SK-N-SH treated with all-trans-retinoic acid at 6 μM for 48 hours (cell line): ENCODE measurements at regions not wholly inside any gene's neighbourhood (a gene's known extent, or its start where the extent isn't known, plus 50 kb on each side); places are given as distances from the start of the nearest gene placed in this dataset.

Source experiments
- ATAC-seq: fragments of 200-7000 bp; cut with Tn5 transposase; 3 replicates; pipeline ENCODE4 v1.9.1; 2020; ENCODE audit warnings: mild to moderate bottlenecking, moderate library complexity
- ARNTL ChIP-seq: fragments of 450-650 bp; formaldehyde crosslinking; IDR thresholded peaks from 2 replicates; pipeline ENCODE4 v1.5.0; 2020; ENCODE audit warnings: low read depth, mild to moderate bottlenecking, moderate library complexity, borderline replicate concordance
- BACH2 ChIP-seq: fragments of 250-450 bp; sonication (Bioruptor Pico); IDR thresholded peaks from 2 replicates; pipeline ENCODE4 v1.9.0; 2021; ENCODE audit warnings: mild to moderate bottlenecking, borderline replicate concordance
- CSDC2 ChIP-seq: fragments of 250-450 bp; sonication (Bioruptor Pico); IDR thresholded peaks from 2 replicates; pipeline ENCODE4 v1.5.0; 2020; ENCODE audit warnings: mild to moderate bottlenecking, moderate library complexity
- ESRRG ChIP-seq: fragments of 250-450 bp; sonication (Bioruptor Pico); IDR thresholded peaks from 2 replicates; pipeline ENCODE4 v1.6.1; 2021; ENCODE audit warnings: mild to moderate bottlenecking
- ISL1 ChIP-seq: fragments of 250-450 bp; sonication (Bioruptor Pico); IDR thresholded peaks from 2 replicates; pipeline ENCODE4 v2.1.2; 2022; ENCODE audit warnings: mild to moderate bottlenecking, moderate library complexity
- OSR1 ChIP-seq: fragments of 250-450 bp; sonication (Bioruptor Pico); IDR thresholded peaks from 2 replicates; pipeline ENCODE4 v1.8.0; 2022; ENCODE audit warnings: moderate library complexity, mild to moderate bottlenecking, inconsistent platforms
- PATZ1 ChIP-seq: fragments of 250-450 bp; sonication (Bioruptor Pico); IDR thresholded peaks from 2 replicates; pipeline ENCODE4 v1.8.0; 2020; ENCODE audit warnings: mild to moderate bottlenecking, moderate library complexity, borderline replicate concordance
- POU6F1 ChIP-seq: fragments of 250-450 bp; sonication (Bioruptor Pico); IDR thresholded peaks from 2 replicates; pipeline ENCODE4 v1.8.0; 2021; ENCODE audit warnings: low read depth, mild to moderate bottlenecking, moderate library complexity, borderline replicate concordance
- RARB ChIP-seq: fragments of 250-450 bp; sonication (Bioruptor Pico); IDR thresholded peaks from 2 replicates; pipeline ENCODE4 v1.8.0; 2021; ENCODE audit warnings: mild to moderate bottlenecking, moderate library complexity
- SNAI2 ChIP-seq: fragments of 250-450 bp; sonication (Bioruptor Pico); IDR thresholded peaks from 2 replicates; pipeline ENCODE4 v1.5.0; 2020; ENCODE audit warnings: mild to moderate bottlenecking, moderate library complexity
- TCF4 ChIP-seq: fragments of 250-450 bp; sonication (Bioruptor Pico); IDR thresholded peaks from 2 replicates; pipeline ENCODE4 v1.8.0; 2021; ENCODE audit warnings: mild to moderate bottlenecking, moderate library complexity, borderline replicate concordance
- TOX ChIP-seq: fragments of 250-450 bp; sonication (Bioruptor Pico); IDR thresholded peaks from 2 replicates; pipeline ENCODE4 v1.8.0; 2021; ENCODE audit warnings: mild to moderate bottlenecking, moderate library complexity, borderline replicate concordance
- ZC3H10 ChIP-seq: fragments of 250-450 bp; sonication (Bioruptor Pico); IDR thresholded peaks from 2 replicates; pipeline ENCODE4 v1.5.1; 2021; ENCODE audit warnings: mild to moderate bottlenecking, moderate library complexity
- ZFP3 ChIP-seq: fragments of 250-450 bp; sonication (Bioruptor Pico); IDR thresholded peaks from 2 replicates; pipeline ENCODE4 v1.5.0; 2020; ENCODE audit warnings: mild to moderate bottlenecking, moderate library complexity
- ZFP30 ChIP-seq: fragments of 450-650 bp; formaldehyde crosslinking; IDR thresholded peaks from 2 replicates; pipeline ENCODE4 v1.5.0; 2022; ENCODE audit warnings: mild to moderate bottlenecking, moderate library complexity
- ZNF565 ChIP-seq: fragments of 450-650 bp; formaldehyde crosslinking; conservative IDR thresholded peaks from 2 replicates; pipeline ENCODE4 v1.5.0; 2020; ENCODE audit warnings: low read depth, mild to moderate bottlenecking, moderate library complexity
- ZNF70 ChIP-seq: fragments of 450-650 bp; formaldehyde crosslinking; IDR thresholded peaks from 2 replicates; pipeline ENCODE4 v1.5.0; 2020; ENCODE audit warnings: mild to moderate bottlenecking, moderate library complexity
- ZNF8 ChIP-seq: fragments of 450-650 bp; formaldehyde crosslinking; IDR thresholded peaks from 2 replicates; pipeline ENCODE4 v1.5.0; 2020; ENCODE audit warnings: mild to moderate bottlenecking, moderate library complexity
- TF ChIP-seq, protein P1 (sequence below): fragments of 250-450 bp; sonication (Bioruptor Pico); IDR thresholded peaks from 2 replicates; pipeline ENCODE4 v1.5.1; 2021; ENCODE audit warnings: mild to moderate bottlenecking, moderate library complexity

- no peak for ATAC-seq
- no peak for TF ChIP-seq POU6F1 (CRISPR knock-in tag)
Observed at GRCh38 chr1:214844319-214844718, 238.2 kb upstream of the KCNK2 start.

- ATAC-seq: no peak; the same call in 2 of the 3 replicates
- no peak for TF ChIP-seq CSDC2
- TF ChIP-seq ZC3H10 (CRISPR knock-in tag): no peak
- TF ChIP-seq ARNTL (CRISPR knock-in tag): no peak
- no peak for TF ChIP-seq ZFP3
- TF ChIP-seq POU6F1 (CRISPR knock-in tag): no peak
- no peak for TF ChIP-seq OSR1 (CRISPR knock-in tag)
- no peak for TF ChIP-seq PATZ1 (CRISPR knock-in tag)
- TF ChIP-seq RARB (CRISPR knock-in tag): no peak
- no peak for TF ChIP-seq BACH2 (CRISPR knock-in tag)
- TF ChIP-seq TOX (CRISPR knock-in tag): no peak
- no peak for TF ChIP-seq SNAI2
- TF ChIP-seq, all 23 proteins: peak for 0
Observed at GRCh38 chr1:214846276-214846675, 236.3 kb upstream of the KCNK2 start.

DNA sequence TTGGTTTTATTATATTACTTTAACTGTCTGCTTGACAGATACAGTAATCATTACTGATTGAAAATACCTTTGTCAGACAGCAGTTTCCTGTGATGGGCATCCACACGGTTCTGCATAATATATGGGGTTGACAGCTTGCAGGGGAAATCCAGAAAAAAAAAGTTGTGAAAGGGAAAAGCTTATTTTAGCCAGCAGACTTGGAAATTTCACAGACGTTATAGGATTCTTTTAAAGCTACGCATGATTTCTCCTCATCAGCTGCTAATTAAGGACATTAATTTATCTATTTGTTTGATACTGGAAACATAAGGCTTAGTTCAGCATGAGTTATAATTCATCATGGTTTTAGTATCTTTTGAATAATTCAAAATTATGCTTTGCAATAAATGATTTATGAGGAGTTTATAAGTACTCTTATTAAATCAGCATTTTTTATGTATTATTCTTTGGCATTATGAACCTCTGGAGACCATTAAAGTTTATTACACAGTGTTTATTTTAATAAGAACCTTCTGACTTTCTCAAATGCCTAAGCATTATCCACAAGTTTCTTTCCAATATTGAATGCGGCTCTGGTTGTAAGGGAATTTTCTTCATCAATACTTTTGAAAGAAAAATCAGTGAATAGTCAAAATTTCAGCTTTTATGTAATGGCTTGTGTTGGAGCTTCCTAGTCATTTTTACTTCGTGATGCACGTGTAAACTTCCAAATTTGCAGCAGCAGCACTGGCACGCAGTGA is 235.3 kb upstream of the KCNK2 start:
- peak; percentile 77 for ATAC-seq
- TF ChIP-seq TOX (CRISPR knock-in tag) (0 out of 2 replicates have a peak, but pooled peaks have one; percentile 56), RARB (CRISPR knock-in tag) (no peak), ZC3H10 (CRISPR knock-in tag) (peak; percentile 77)
- TF ChIP-seq, all 23 proteins: peak for 2

DNA sequence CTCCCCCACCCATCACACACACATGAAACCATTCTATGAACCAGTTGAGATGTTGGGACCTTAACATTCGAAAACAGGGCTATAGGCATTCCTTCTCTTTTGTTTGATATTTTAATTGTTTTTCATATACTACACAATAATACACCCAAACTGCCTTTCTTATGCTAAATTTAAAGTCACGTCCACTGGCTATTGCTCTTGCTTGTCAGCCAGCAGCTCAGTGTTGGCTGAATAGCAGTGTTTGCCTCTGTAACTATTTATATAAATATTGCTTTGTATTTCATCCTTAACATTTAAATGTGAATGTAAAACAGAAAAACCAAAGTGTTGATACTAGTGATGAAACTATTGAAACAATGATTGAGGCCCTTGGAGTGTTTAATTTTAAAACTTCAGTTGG is 234.4 kb upstream of the KCNK2 start:
- TF ChIP-seq POU6F1 (CRISPR knock-in tag) (no peak), ZFP30 (CRISPR knock-in tag) (no peak)
- no peak for ATAC-seq

GRCh38 chr1:214850432-214851050 is 232.0 kb upstream of the KCNK2 start:
- ATAC-seq: no peak
- no peak for TF ChIP-seq ESRRG (CRISPR knock-in tag)
- no peak for TF ChIP-seq BACH2 (CRISPR knock-in tag)
- TF ChIP-seq TCF4: no peak
- TF ChIP-seq ZNF565 (CRISPR knock-in tag): no peak
- TF ChIP-seq ZFP30 (CRISPR knock-in tag): no peak
- TF ChIP-seq, protein P1, sequence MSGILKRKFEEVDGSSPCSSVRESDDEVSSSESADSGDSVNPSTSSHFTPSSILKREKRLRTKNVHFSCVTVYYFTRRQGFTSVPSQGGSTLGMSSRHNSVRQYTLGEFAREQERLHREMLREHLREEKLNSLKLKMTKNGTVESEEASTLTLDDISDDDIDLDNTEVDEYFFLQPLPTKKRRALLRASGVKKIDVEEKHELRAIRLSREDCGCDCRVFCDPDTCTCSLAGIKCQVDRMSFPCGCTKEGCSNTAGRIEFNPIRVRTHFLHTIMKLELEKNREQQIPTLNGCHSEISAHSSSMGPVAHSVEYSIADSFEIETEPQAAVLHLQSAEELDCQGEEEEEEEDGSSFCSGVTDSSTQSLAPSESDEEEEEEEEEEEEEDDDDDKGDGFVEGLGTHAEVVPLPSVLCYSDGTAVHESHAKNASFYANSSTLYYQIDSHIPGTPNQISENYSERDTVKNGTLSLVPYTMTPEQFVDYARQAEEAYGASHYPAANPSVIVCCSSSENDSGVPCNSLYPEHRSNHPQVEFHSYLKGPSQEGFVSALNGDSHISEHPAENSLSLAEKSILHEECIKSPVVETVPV: no peak
- no peak for TF ChIP-seq ZNF8 (CRISPR knock-in tag)
- no peak for TF ChIP-seq ISL1
- TF ChIP-seq ZNF70 (CRISPR knock-in tag): no peak
- no peak for TF ChIP-seq ZC3H10 (CRISPR knock-in tag)
- no peak for TF ChIP-seq CSDC2
